HG03575 (cell line): ENCODE measurements at regions not wholly inside any gene's neighbourhood (a gene's known extent, or its start where the extent isn't known, plus 50 kb on each side); places are given as distances from the start of the nearest gene placed in this dataset.

Experiments used
- ATAC-seq: cut with Tn5 transposase; IDR thresholded peaks from one replicate; pipeline ENCODE4 v1.9.1; 2021; ENCODE audit not compliant: unreplicated experiment, insufficient number of reproducible peaks, low FRiP score; ENCODE audit errors: extremely low read depth

DNA sequence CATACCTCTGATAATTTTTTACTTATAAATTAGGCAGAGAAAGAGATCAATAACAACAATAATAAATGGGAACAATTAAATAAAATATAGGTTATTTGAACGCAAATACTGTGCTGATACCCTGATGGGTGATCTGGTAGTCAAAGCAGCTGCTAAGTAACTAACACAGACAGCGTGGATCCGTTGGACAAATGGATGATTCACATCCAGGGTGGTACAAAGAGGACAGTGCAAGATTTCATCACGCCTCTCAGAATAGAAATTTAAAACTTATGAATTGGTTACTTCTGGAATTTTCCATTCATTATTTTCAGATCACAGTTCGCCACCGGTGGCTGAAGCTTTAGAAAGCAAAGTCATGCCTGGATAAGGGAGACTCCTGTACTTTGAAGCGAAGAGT lies 1066.0 kb upstream of the ADGRL3 start:
- no peak for ATAC-seq

DNA sequence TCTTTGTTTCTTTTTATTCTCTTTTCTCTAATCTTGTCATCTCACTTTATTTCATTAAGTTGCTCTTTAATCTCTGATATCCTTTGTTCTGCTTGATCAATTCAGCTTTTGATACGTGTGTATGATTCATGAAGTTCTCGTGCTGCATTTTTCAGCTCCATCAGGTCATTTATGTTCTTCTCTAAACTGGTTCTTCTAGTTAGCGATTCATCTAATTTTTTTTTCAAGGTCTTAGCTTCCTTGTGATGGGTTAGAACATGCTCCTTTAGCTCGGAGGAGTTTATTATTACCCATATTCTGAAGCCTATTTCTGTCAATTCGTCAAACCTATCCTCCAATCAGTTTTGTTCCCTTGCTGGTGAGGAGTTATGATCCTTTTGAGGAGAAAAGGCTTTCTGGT lies 1045.0 kb upstream of the ADGRL3 start:
- ATAC-seq = no peak

DNA sequence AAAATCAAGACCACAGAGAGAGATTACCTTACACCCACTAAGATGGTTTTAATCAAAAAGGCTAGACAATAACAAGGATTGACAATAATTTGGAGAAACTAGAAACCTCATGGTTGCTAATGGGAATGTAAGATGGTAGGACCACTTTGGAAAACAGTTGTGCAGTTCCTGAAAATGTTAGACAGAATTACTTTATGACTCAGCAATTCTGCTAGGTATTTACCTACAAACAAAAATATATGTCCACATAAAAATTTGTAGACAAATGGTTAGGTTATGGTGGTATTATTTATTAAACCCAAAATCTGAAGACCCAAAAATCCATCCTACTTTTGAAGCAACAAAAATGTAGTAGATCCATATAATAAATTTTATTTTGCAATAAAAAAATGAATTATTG lies 1027.0 kb upstream of the ADGRL3 start:
- ATAC-seq = no peak

DNA sequence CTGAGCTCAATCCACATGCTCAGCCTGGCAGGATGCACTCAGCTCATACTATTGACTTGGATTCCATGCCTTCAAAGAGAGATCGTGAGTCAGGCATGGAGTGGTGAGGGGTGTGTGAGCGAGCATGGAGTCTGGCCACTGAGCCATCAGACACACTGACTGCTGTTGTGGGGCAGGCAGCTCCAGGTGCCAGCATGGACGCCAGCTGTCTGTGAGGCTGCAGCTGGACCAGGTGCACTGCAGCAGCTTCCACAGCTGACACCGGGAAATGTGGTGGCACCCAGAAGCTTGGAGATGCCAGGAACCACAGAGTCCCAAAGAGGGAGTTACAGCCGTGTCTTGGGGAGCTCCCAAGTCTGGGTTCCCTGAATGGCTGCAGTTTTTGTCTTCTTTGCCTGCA lies 1026.4 kb upstream of the ADGRL3 start:
- no peak for ATAC-seq

DNA sequence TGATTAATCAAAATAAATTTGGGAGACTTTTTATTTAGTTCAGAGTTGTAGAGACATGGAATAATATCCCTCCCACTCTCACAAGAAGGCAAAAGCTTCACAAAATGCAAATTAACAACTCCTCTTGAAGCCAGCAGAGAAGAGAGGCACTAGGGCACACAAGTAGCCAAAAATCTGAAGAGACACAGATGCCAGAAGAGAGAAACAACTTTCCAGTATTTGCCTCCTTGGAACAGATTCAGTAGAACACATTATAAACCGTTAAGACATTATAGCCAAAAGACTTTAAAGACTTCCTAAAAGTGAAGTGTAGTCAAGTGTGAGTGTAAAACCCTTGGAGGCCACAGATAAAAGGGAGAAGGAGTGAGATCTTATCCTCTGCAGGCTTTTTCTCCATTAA lies 1024.9 kb upstream of the ADGRL3 start:
- ATAC-seq = no peak

DNA sequence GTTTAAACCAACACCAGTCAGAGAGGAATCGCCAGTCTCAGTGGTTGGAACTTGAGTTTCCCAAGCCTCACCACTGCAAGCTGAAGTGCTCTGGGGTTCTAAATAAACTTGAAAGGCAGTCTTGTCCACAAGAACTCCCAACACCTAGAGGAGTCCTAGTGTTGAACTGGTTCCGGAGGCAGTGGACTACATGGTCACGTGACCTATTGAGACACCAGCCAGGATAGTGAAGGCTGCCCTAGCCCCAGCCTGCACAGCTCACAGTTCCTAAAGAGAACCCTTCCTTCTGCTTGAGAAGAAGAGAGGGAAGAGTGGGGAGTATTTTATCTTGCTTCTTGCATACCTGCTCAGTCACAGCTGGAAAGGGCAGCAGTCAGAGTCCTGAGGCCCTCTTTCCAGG lies 1012.7 kb upstream of the ADGRL3 start:
- ATAC-seq = no peak

DNA sequence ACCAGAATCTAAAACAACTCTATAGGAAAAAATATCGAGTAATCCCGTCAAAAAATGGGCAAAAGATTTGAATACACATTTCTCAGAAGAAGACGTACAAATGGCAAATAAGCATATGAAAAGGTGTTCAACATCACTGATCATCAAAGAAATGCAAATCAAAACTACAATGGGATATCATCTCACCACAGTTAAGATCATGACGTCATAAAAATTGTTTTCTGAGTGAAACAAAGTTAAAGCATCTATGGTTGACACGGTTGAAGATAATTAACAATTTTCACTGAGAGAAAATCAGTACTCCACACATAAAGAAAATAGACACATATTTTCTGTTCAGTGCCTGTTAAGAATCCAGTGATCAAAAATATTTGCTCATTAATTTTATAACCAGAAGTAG lies 1010.8 kb upstream of the ADGRL3 start:
- no peak for ATAC-seq

DNA sequence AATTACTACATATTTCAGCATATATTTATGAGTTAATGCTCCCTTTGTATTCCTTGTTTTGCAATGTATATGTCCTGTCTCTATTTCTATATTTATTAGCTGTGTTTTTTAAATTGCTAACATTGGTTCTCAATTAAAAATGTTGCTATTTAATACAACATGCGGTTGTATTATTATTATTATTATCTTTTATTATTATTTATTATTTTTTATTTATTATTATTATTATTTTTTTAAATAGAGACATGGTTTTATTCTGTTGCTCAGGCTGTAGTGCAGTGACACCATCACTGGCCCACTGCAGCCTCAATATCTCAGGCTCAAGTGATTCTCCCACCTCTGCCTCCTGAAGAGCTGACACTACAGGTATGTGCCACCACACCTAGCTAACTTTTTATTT lies 1005.9 kb upstream of the ADGRL3 start:
- no peak for ATAC-seq

DNA sequence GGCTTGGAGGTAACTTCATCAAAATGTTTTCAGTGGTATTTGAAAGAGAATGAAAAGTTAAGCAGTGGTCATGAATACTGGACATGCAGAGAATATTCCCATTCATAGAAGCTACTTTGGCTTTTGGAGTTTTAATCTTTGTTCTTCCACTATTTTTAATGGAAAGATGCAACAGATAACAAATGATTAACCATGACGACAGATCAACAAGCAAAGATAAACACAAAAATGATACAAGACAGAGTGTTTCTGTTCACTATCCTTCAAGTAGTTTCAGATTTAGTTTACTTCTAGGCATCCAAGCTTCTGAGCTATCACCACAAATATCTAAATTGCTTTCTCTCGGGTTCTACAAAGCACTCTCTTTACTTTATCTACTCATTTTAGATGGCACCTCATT lies 1004.9 kb upstream of the ADGRL3 start:
- no peak for ATAC-seq

DNA sequence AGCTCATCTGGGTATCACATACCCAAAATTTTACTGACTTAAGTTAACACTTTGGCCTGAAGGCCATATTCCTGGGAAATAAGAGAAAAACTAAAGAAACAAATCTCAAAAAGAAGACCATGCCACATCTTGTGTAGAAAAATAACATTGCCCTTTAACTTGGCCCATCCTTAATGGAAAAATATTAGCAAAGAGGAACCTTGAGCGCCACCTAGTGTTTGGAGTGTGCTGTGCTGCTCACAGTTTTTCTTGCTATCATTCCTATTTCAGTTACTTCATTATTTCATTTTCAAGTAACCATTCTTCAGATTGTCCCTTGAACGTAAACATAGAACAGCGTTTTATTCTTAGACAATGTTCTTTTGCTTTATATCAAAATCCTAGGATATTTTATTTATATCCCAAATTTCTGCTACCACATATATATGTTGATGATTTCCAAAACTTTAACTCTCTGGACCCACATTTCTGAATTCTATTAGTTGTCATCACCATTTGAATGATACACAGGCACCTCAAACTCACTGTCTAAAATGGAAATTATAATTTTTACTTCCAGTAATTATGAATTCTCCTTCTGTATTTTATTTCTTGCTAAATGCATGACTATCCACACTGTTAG lies 999.0 kb upstream of the ADGRL3 start:
- no peak for ATAC-seq

DNA sequence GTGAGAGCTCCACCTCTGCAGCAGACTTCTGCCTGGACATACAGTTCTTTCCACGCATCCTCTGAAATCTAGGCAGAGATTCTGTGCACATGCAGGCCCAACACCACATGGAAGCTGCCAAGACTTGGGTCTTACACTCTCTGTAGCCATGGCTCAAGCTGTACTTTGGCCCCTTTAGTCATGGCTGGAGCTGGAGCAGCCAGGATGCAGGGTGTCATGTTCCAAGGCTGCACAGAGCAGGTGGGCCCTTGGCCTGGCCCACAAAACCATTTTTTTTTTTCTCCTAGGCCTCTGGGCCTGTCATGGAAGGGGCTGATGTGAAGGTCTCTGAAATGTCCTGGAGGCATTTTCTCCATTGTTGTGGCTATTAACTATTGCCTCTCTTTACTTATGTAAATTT lies 990.5 kb upstream of the ADGRL3 start:
- no peak for ATAC-seq

DNA sequence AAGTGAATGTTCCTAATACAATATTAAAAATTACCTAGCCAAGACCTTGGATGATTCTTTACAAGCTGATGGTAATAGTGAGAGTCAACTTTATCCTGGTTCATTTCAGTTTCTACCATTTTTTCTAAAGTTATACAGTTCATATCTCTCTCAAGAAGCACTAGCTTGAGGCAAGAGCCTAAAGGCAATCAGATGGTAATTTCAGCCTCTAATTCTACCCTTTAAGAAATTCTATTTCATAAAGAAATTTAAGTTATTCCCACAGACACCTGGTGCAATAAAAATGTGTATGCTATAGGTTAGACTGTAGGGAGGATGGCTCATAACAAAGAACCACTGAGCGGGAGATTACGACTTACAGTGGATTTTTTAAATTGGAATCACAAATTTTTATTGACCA lies 984.2 kb upstream of the ADGRL3 start:
- ATAC-seq = no peak

DNA sequence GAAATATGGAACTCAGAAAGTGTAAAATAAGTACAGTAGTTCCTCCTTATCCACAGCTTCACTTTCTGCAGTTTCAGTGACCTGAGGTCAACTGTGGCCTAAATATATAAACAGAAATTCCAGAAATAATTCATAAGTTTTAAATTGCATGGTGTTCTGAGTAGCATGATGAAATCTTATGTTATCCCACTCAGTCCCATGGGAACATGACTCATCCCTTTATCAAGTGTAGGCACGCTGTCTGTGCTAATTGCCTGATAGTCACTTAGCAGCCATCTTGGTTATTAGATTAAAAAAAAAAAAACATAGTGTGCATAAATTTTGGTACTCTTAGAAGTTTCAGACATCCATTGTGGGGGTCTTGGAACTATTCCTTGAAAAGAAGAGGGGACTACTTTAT lies 983.4 kb upstream of the ADGRL3 start:
- no peak for ATAC-seq

DNA sequence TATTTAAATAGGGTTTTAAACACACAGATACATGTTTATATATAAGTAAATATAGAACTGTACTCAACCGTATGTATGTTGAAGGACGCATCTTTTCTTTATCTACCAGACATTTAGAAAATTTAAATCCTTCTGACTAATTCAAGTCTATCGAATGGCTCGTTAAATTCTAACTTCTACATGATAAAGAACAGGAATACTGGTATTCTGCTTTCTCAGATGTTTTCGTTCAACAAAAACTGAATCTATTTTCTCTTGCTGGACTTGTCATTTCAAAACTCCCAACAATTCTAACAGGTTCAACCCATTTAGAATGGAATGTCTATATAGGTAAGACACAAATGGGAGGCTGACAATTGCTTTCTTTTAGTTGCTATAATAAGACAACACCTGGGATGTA lies 978.3 kb upstream of the ADGRL3 start:
- no peak for ATAC-seq

DNA sequence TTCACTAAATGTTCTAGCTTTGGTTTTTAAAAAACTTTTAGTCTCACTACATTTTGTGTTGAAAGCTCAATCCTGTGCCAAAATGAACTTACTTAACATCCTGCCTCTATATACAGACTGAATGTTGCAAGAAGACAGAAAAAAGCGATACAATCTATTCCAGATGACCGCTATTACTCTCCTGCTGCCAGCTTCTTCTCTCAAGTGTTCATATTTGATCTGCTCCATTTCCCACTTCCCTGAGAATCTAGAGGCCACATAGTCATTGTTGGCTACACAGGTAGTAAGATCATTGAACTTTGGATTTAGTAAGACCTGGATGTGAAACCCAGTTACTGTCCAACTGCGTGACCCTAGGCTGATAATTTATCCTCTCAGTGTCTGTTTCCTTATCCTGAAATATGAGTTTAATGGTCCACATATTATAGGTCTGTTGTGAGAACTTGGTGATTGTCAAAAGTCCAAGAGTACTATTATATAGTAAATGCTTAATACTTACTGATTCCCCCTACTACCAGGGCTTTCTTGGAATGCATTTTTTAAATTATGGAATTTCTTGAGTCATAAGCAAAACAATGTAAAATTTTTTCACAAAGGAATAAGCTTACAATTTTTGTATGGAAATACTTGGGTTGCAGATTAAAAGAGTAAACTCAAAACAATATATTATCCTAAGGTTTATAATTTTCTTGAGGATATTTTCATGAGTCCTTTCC lies 976.8 kb upstream of the ADGRL3 start:
- ATAC-seq = no peak

DNA sequence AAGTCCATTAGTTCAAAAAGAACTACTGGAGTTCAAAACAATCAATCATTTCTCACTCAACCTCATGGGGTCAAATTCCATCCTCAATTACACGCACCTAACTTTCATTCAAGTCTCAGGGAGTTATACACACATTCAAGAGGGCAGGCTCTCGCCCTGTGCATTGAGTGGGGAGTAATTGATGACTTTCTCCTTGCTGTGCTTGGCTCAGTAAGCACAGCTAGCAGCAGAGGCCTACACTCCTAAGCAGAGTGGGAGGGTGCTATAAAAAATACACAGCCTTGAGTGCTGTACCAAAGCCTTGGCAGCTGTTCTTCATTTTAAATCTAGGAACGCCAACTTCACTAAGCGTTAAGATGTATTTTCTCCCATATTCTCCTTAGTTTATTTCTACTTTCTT lies 958.3 kb upstream of the ADGRL3 start:
- no peak for ATAC-seq

DNA sequence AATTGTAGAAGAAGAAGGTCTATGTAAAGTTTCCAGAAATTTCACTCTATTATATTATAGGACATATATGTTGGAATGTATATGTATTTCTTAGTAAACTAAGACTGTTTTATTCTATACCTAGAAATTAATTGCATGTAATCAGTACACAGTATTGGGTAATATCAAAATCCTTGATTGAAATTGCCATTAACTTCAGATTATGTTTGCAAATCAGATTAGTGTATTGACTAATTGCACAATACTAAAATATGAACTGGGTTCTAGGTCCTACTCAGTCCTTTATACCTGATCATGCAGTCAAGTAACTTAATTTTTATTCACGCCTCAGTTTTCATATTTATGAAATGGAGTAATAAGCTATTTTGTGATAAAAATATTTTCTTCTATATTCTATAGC lies 950.3 kb upstream of the ADGRL3 start:
- ATAC-seq = no peak

DNA sequence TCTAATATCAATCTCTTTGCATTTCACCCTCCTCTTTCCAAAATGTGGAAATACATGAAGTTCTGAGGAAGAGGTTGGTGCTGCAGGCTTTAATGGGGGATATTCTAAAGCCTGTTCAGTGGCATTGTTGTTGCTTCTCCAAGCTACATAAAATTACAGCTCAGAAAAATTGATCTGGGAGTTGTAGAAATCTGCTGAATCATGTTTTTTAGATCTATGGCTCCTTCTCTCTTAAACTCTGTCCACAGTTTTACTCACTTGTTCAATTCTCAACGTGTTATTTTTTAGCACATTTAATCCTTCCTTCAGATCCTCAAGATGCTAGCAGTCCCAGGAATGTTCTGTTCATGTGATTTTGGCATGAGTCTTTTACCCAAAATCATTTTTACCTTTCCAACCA lies 949.5 kb upstream of the ADGRL3 start:
- no peak for ATAC-seq

DNA sequence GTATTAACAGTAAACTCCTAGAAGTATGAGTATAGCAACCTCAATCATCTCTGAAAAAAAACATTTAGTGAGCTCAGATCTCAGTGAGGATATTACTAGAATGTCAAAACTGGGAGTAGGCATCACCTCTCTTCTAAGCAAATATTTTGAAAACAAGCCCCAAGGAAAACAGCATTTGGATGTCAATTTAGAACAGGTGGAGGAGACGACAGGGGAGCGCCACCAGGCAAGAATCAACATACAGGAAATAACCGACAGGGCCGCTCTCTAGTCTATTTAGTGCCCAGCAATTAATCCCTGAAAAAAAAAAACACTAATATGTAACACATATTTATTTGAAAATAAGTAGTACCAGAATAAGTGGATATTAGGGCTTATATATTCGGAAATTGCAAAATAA lies 940.3 kb upstream of the ADGRL3 start:
- ATAC-seq = no peak

DNA sequence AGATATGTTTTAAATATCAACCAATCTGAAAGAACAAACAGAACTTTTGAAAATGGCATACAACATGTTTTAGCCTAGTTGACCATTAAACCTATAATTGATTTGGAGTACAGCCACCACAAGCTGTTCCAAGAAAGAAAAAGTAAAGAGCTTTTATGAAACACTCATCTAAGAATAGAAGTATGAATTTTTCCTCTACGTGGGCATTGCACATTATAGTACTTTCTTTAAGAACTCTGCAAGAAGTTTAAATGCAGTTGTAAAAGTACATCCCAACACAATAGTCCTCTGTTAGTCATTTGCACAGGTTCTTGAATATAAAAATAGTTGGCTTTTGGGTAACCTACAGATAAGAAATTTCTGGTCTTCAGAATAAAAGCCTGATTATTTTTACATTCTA lies 933.6 kb upstream of the ADGRL3 start:
- ATAC-seq = no peak

DNA sequence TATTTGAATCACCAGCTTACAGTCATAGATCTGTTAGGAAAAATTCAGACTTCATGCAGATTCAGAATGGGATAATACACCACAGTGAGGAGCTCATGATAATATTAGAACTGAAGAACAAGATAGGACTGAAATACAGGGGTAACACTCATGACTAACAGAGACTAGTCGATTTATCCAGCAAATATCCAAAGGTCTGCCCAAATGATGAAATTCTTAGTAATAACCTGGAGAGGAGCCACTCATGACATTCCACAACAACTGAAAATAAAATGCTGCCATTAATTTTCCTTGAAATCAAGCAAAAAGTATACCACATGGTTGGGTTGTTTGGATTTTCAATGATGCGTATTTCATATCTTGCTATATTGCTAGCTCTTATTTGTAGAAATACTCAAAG lies 903.7 kb upstream of the ADGRL3 start:
- no peak for ATAC-seq
